Uterus (tissue), 3 donors: ENCODE measurements at regions not wholly inside any gene's neighbourhood (a gene's known extent, or its start where the extent isn't known, plus 50 kb on each side); places are given as distances from the start of the nearest gene placed in this dataset.

Source experiments
- DNase-seq, 2 donors: peaks; one replicate each; pipeline ENCODE4 v3.0.0-alpha.2; 2019 to 2020
- H3K27ac ChIP-seq, 2 donors: fragments of 200-600 bp; sonication (generic); 1 replicate in 1 of 2; 2 replicates in 1 of 2; pipeline ENCODE4 v1.5.1; 2016 to 2018
- H3K27me3 ChIP-seq, 2 donors: fragments of 200-600 bp; sonication (generic); one replicate each; pipeline ENCODE4 v1.5.1; 2018 to 2019; ENCODE audit warnings: control low read depth in 1 of 2
- H3K36me3 ChIP-seq, 2 donors: fragments of 200-600 bp; sonication (generic); one replicate each; pipeline ENCODE4 v1.5.1; 2019; ENCODE audit warnings: control low read depth in 1 of 2
- H3K4me1 ChIP-seq, 2 donors: fragments of 200-600 bp; sonication (generic); one replicate each; pipeline ENCODE4 v1.5.1; 2018 to 2019; ENCODE audit warnings: control low read depth in 1 of 2
- H3K4me3 ChIP-seq, 2 donors: fragments of 200-600 bp; sonication (generic); 1 replicate in 1 of 2; 2 replicates in 1 of 2; pipeline ENCODE4 v1.5.1; 2018 to 2019; ENCODE audit warnings: mild to moderate bottlenecking in 1 of 2
- H3K9me3 ChIP-seq, 2 donors: fragments of 200-600 bp; sonication (generic); one replicate each; pipeline ENCODE4 v1.5.1; 2019; ENCODE audit warnings: control low read depth in 1 of 2
- CTCF ChIP-seq, 4 experiments: fragments of 200-600 bp in 2 of 4; fragments of 450-650 bp in 2 of 4; sonication (generic) in 2 of 4; IDR thresholded peaks; one replicate each; pipeline ENCODE4 v1.5.1; 2016 to 2019; ENCODE audit warnings: antibody characterized with exemption in 4 of 4, mild to moderate bottlenecking in 2 of 4, moderate library complexity in 1 of 4
- POLR2A ChIP-seq, 2 donors: fragments of 450-650 bp; IDR thresholded peaks; one replicate each; pipeline ENCODE4 v1.6.1; 2016; ENCODE audit warnings: antibody characterized with exemption in 2 of 2, mild to moderate bottlenecking in 1 of 2, moderate library complexity in 1 of 2
- intact Hi-C: fragments of 100-400 bp; cut with DNase I; formaldehyde crosslinking; loops from one replicate; pipeline ENCODE4 v1.15.1; 2023; ENCODE audit warnings: low total_unique reads
- donor health status: DM: yes; HTN: yes; CAD: no.

- intact Hi-C loops = no loop called here
- no peaks in the 10 kb centered on the region for H3K36me3 ChIP-seq
- H3K27me3 ChIP-seq = no peaks in the 10 kb centered on the region
- H3K4me3 ChIP-seq = no peak overlapping the region
- H3K9me3 ChIP-seq = no peaks in the 10 kb centered on the region
- DNase-seq = no peak
- no peaks in the 10 kb centered on the region for H3K4me1 ChIP-seq
- no peak for TF ChIP-seq CTCF (IDR thresholded peaks at IDR 0.05)
- TF ChIP-seq POLR2A (IDR thresholded peaks at IDR 0.05) = no peak
- no peak overlapping the region for H3K27ac ChIP-seq
Measured at GRCh38 chr5:155481182-155481581, 467.6 kb downstream of the KIF4B start.

GRCh38 chr5:155482428-155482827, 468.9 kb downstream of the KIF4B start:
- TF ChIP-seq POLR2A (IDR thresholded peaks at IDR 0.05) (no peak), CTCF (IDR thresholded peaks at IDR 0.05) (no peak)
- intact Hi-C loops = no loop called here
- no peak for DNase-seq

GRCh38 chr5:155485386-155485785, 471.8 kb downstream of the KIF4B start:
- DNase-seq = no peak
- no peaks in the 10 kb centered on the region for H3K4me1 ChIP-seq
- H3K27me3 ChIP-seq = no peaks in the 10 kb centered on the region
- no peak overlapping the region for H3K4me3 ChIP-seq
- intact Hi-C loops = no loop called here
- H3K27ac ChIP-seq = no peak overlapping the region
- H3K36me3 ChIP-seq = no peaks in the 10 kb centered on the region
- no peaks in the 10 kb centered on the region for H3K9me3 ChIP-seq
- TF ChIP-seq CTCF (IDR thresholded peaks at IDR 0.05) = no peak
- no peak for TF ChIP-seq POLR2A (IDR thresholded peaks at IDR 0.05)

More at GRCh38 chr5:155482428-155482827, 468.9 kb downstream of the KIF4B start:
- Histone ChIP-seq H3K9me3 (no peaks in the 10 kb centered on the region), H3K4me1 (no peaks in the 10 kb centered on the region), H3K27me3 (no peaks in the 10 kb centered on the region), H3K4me3 (no peak overlapping the region), H3K36me3 (no peaks in the 10 kb centered on the region), H3K27ac (no peak overlapping the region)

GRCh38 chr5:155489949-155490348, 476.4 kb downstream of the KIF4B start:
- H3K36me3 ChIP-seq = no peaks in the 10 kb centered on the region
- intact Hi-C loops = no loop called here
- DNase-seq = no peak
- H3K9me3 ChIP-seq = no peaks in the 10 kb centered on the region
- TF ChIP-seq POLR2A (IDR thresholded peaks at IDR 0.05) = no peak
- no peak for TF ChIP-seq CTCF (IDR thresholded peaks at IDR 0.05)
- H3K4me1 ChIP-seq = no peaks in the 10 kb centered on the region
- H3K4me3 ChIP-seq = no peak overlapping the region
- H3K27me3 ChIP-seq = no peaks in the 10 kb centered on the region
- H3K27ac ChIP-seq = no peak overlapping the region

GRCh38 chr5:155492191-155492590, 478.6 kb downstream of the KIF4B start:
- Histone ChIP-seq H3K27me3 (no peaks in the 10 kb centered on the region), H3K36me3 (no peaks in the 10 kb centered on the region), H3K27ac (no peak overlapping the region), H3K4me3 (no peak overlapping the region), H3K4me1 (no peaks in the 10 kb centered on the region), H3K9me3 (no peaks in the 10 kb centered on the region)
- TF ChIP-seq CTCF (IDR thresholded peaks at IDR 0.05) (no peak), POLR2A (IDR thresholded peaks at IDR 0.05) (no peak)
- intact Hi-C loops = no loop called here
- DNase-seq = no peak
